Trophoblast cell (in vitro differentiated cells and primary cell): ENCODE measurements at regions not wholly inside any gene's neighbourhood (a gene's known extent, or its start where the extent isn't known, plus 50 kb on each side); places are given as distances from the start of the nearest gene placed in this dataset.
A peak's percentile ranks its signal among the peaks of the same experiment; 100 is the strongest.

Experiments
- DNase-seq, 2 donors: peaks; one replicate each; pipeline ENCODE4 v3.0.0-alpha.2; 2016
- H2AFZ ChIP-seq: 2 replicates; pipeline ENCODE4 v1.6.1; 2013; ENCODE audit warnings: low read length, moderate library complexity, mild to moderate bottlenecking; ENCODE audit not compliant: insufficient read depth, poor library complexity
- H2AK5ac ChIP-seq: 2 replicates; pipeline ENCODE4 v1.6.1; 2013; ENCODE audit warnings: mild to moderate bottlenecking, low read length
- H2BK120ac ChIP-seq: 2 replicates; pipeline ENCODE4 v1.6.1; 2013; ENCODE audit warnings: low read length, mild to moderate bottlenecking, moderate library complexity; ENCODE audit not compliant: insufficient read depth, poor library complexity
- H2BK12ac ChIP-seq: 2 replicates; pipeline ENCODE4 v1.6.1; 2013; ENCODE audit warnings: mild to moderate bottlenecking, low read length, moderate library complexity
- H2BK5ac ChIP-seq: 2 replicates; pipeline ENCODE4 v1.6.1; 2013; ENCODE audit warnings: low read length, low read depth, moderate library complexity, mild to moderate bottlenecking; ENCODE audit not compliant: poor library complexity
- H3K14ac ChIP-seq: 2 replicates; pipeline ENCODE4 v1.6.1; 2013; ENCODE audit warnings: mild to moderate bottlenecking, low read length
- H3K18ac ChIP-seq: 2 replicates; pipeline ENCODE4 v1.6.1; 2013; ENCODE audit warnings: mild to moderate bottlenecking, low read length
- H3K23ac ChIP-seq: 2 replicates; pipeline ENCODE4 v1.6.1; 2013; ENCODE audit warnings: low read length
- H3K27ac ChIP-seq: 2 replicates; pipeline ENCODE4 v1.5.1; 2013; ENCODE audit warnings: low read depth, mild to moderate bottlenecking, inconsistent platforms, low read length, moderate library complexity
- H3K27me3 ChIP-seq: 2 replicates; pipeline ENCODE4 v1.6.1; 2013; ENCODE audit warnings: inconsistent platforms, mild to moderate bottlenecking, low read length, moderate library complexity; ENCODE audit not compliant: insufficient read depth
- H3K36me3 ChIP-seq, 2 experiments: 1 replicate in 1 of 2; 2 replicates in 1 of 2; pipeline ENCODE4 v1.6.1; 2013; ENCODE audit warnings: low read length in 2 of 2, mild to moderate bottlenecking in 2 of 2, moderate library complexity in 1 of 2; ENCODE audit not compliant: insufficient read depth in 2 of 2, control insufficient read depth in 1 of 2
- H3K4ac ChIP-seq: 2 replicates; pipeline ENCODE4 v1.6.1; 2013; ENCODE audit warnings: low read depth, mild to moderate bottlenecking, low read length, moderate library complexity
- H3K4me1 ChIP-seq, 2 experiments: 1 replicate in 1 of 2; 2 replicates in 1 of 2; pipeline ENCODE4 v1.6.1; 2013; ENCODE audit warnings: low read length in 2 of 2, mild to moderate bottlenecking in 2 of 2, moderate library complexity in 1 of 2; ENCODE audit not compliant: insufficient read depth in 2 of 2, control insufficient read depth in 1 of 2
- H3K4me2 ChIP-seq: 2 replicates; pipeline ENCODE4 v1.6.1; 2013; ENCODE audit warnings: inconsistent platforms, mild to moderate bottlenecking, low read length, moderate library complexity
- H3K4me3 ChIP-seq: 2 replicates; pipeline ENCODE4 v1.5.1; 2013; ENCODE audit warnings: mild to moderate bottlenecking, low read depth, low read length, inconsistent platforms
- H3K79me1 ChIP-seq: one replicate; pipeline ENCODE4 v1.6.1; 2013; ENCODE audit warnings: low read length
- H3K79me2 ChIP-seq: 2 replicates; pipeline ENCODE4 v1.6.1; 2013; ENCODE audit warnings: low read length, mild to moderate bottlenecking; ENCODE audit not compliant: control insufficient read depth, insufficient read depth, poor library complexity
- H3K9ac ChIP-seq: 2 replicates; pipeline ENCODE4 v1.6.1; 2013; ENCODE audit warnings: mild to moderate bottlenecking, low read length
- H3K9me3 ChIP-seq: 2 replicates; pipeline ENCODE4 v1.6.1; 2013; ENCODE audit warnings: low read depth, mild to moderate bottlenecking, control low read depth, inconsistent platforms, low read length; ENCODE audit not compliant: insufficient read depth
- H4K12ac ChIP-seq: 2 replicates; pipeline ENCODE4 v1.6.1; 2013; ENCODE audit warnings: low read depth, mild to moderate bottlenecking, low read length, moderate library complexity
- H4K8ac ChIP-seq: 2 replicates; pipeline ENCODE4 v1.6.1; 2013; ENCODE audit warnings: low read depth, mild to moderate bottlenecking, low read length, moderate library complexity
- H4K91ac ChIP-seq: one replicate; pipeline ENCODE4 v1.6.1; 2013; ENCODE audit warnings: low read depth, mild to moderate bottlenecking, low read length, moderate library complexity
- WGBS: extraction: QIAGEN DNeasy Blood & Tissue Kit; methylation state at CpG from one replicate; pipeline ENCODE4 v1.1.7; 2013; ENCODE audit warnings: missing lambda C conversion rate; ENCODE audit not compliant: insufficient read length, insufficient coverage; ENCODE audit errors: extremely low coverage; 5-methylcytosine and 5-hydroxymethylcytosine counted together

DNA sequence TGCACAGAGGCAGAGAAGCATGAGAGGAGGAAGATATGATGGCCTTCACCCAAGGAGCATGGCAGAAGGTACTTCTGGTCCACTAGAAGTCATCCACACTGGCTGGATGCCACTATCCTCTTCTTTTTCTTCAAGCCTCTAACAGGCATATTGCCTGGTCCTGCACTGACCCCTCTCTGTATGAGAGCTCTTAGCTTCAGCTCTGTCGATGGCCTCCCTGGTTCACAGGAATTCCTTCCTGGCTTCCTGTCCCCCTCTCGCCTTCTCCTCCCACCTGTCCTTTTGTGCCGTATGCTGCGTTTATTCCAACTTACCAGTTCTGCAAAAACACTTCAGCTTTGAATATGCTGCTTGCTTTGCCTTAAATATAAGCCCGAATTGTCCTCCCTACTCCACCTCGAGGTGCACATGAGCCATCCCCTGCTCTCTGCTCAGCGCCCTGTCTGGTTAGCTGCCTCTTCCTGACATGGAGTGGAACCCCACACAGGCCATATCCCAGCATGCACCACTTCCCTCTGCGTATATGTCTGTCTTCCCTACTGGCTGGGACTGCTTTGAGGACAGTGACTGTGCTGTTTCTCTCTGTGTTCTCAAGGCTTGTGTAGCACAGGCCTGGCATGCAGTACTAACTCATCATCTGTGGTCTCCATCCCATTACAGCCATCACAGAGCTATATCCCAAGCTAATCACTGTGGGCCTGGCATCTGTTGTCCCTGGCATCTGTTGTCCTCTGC lies 474.9 kb downstream of the EIPR1 start:
- no peak overlapping the region for H3K27ac ChIP-seq
- no peak overlapping the region for H2AFZ ChIP-seq
- H3K27me3 ChIP-seq = no peaks in the 10 kb centered on the region
- no peak overlapping the region for H3K9ac ChIP-seq
- no peak overlapping the region for H3K4me3 ChIP-seq
- no peak overlapping the region for H3K18ac ChIP-seq
- H3K4me2 ChIP-seq = no peak overlapping the region
- H3K23ac ChIP-seq = no peak overlapping the region
- no CpG with 5 or more reads among the region's 8 CpGs for WGBS
- no peaks in the 10 kb centered on the region for H3K36me3 ChIP-seq
- H4K91ac ChIP-seq = no peak overlapping the region
- no peak overlapping the region for H2BK12ac ChIP-seq
- H3K4ac ChIP-seq = no peak overlapping the region
- no peaks in the 10 kb centered on the region for H3K79me2 ChIP-seq
- H3K14ac ChIP-seq = no peak overlapping the region
- H4K8ac ChIP-seq = no peak overlapping the region
- no peak overlapping the region for H2AK5ac ChIP-seq
- no peaks in the 10 kb centered on the region for H3K9me3 ChIP-seq
- H3K4me1 ChIP-seq = no peaks in the 10 kb centered on the region
- no peak overlapping the region for H2BK5ac ChIP-seq
- no peak overlapping the region for H4K12ac ChIP-seq
- no peak for DNase-seq
- no peaks in the 10 kb centered on the region for H3K79me1 ChIP-seq
- no peak overlapping the region for H2BK120ac ChIP-seq

GRCh38 chr2:2901384-2902345 lies 476.0 kb downstream of the EIPR1 start:
- no peak overlapping the region for H2BK120ac ChIP-seq
- no peak overlapping the region for H3K18ac ChIP-seq
- no peak overlapping the region for H3K27ac ChIP-seq
- no peak overlapping the region for H2BK5ac ChIP-seq
- H2AFZ ChIP-seq = no peak overlapping the region
- DNase-seq = no peak
- no peak overlapping the region for H4K12ac ChIP-seq
- no peak overlapping the region for H3K9ac ChIP-seq
- H2AK5ac ChIP-seq = no peak overlapping the region
- H3K14ac ChIP-seq = no peak overlapping the region
- H3K4me1 ChIP-seq = no peaks in the 10 kb centered on the region
- no CpG with 5 or more reads among the region's 13 CpGs for WGBS
- H4K8ac ChIP-seq = no peak overlapping the region
- H3K79me1 ChIP-seq = no peaks in the 10 kb centered on the region
- no peaks in the 10 kb centered on the region for H3K9me3 ChIP-seq
- H3K27me3 ChIP-seq = no peaks in the 10 kb centered on the region
- H3K4me2 ChIP-seq = no peak overlapping the region
- H3K23ac ChIP-seq = no peak overlapping the region
- no peaks in the 10 kb centered on the region for H3K36me3 ChIP-seq
- no peak overlapping the region for H3K4ac ChIP-seq
- H2BK12ac ChIP-seq = no peak overlapping the region
- H4K91ac ChIP-seq = no peak overlapping the region
- no peaks in the 10 kb centered on the region for H3K79me2 ChIP-seq
- H3K4me3 ChIP-seq = no peak overlapping the region

- Histone ChIP-seq H3K4me2 (no peak overlapping the region), H2BK120ac (no peak overlapping the region), H2AFZ (no peak overlapping the region), H4K91ac (no peak overlapping the region), H3K27me3 (no peaks in the 10 kb centered on the region), H3K36me3 (no peaks in the 10 kb centered on the region), H3K23ac (no peak overlapping the region), H3K4ac (no peak overlapping the region), H4K8ac (no peak overlapping the region), H4K12ac (no peak overlapping the region), H3K4me1 (no peaks in the 10 kb centered on the region), H3K9ac (no peak overlapping the region), H3K79me1 (no peaks in the 10 kb centered on the region), H2BK5ac (no peak overlapping the region), H2AK5ac (no peak overlapping the region), H3K9me3 (no peaks in the 10 kb centered on the region), H3K14ac (no peak overlapping the region), H3K79me2 (no peaks in the 10 kb centered on the region), H3K27ac (no peak overlapping the region), H2BK12ac (no peak overlapping the region), H3K18ac (no peak overlapping the region), H3K4me3 (no peak overlapping the region)
- no CpG with 5 or more reads among the region's 4 CpGs for WGBS
- peak in 1 of 2 donors; percentile 1 for DNase-seq
Measured at GRCh38 chr2:2899826-2900225, 477.8 kb downstream of the EIPR1 start.

GRCh38 chr2:2898744-2899143 lies 478.9 kb downstream of the EIPR1 start:
- H3K9me3 ChIP-seq = no peaks in the 10 kb centered on the region

More at GRCh38 chr2:2898744-2899143, 478.9 kb downstream of the EIPR1 start:
- Histone ChIP-seq H3K4me1 (no peaks in the 10 kb centered on the region), H3K9ac (no peak overlapping the region), H2AK5ac (no peak overlapping the region), H3K4ac (no peak overlapping the region), H3K36me3 (no peaks in the 10 kb centered on the region), H3K14ac (no peak overlapping the region), H4K12ac (no peak overlapping the region), H3K4me2 (no peak overlapping the region), H2BK5ac (no peak overlapping the region), H2AFZ (no peak overlapping the region), H3K18ac (no peak overlapping the region), H3K27ac (no peak overlapping the region), H2BK120ac (no peak overlapping the region), H4K91ac (no peak overlapping the region), H3K4me3 (no peak overlapping the region), H3K79me2 (no peaks in the 10 kb centered on the region), H3K79me1 (no peaks in the 10 kb centered on the region), H2BK12ac (no peak overlapping the region), H3K27me3 (no peaks in the 10 kb centered on the region), H3K23ac (no peak overlapping the region), H4K8ac (no peak overlapping the region)
- no CpG with 5 or more reads among the region's 2 CpGs for WGBS
- no peak for DNase-seq
